GM18867 (cell line): ENCODE measurements at regions not wholly inside any gene's neighbourhood (a gene's known extent, or its start where the extent isn't known, plus 50 kb on each side); places are given as distances from the start of the nearest gene placed in this dataset.

Experiments
- ATAC-seq: cut with Tn5 transposase; IDR thresholded peaks from one replicate; pipeline ENCODE4 v1.9.1; 2021; ENCODE audit warnings: mild to moderate bottlenecking, moderate library complexity; ENCODE audit not compliant: unreplicated experiment

GRCh38 chr2:9681427-9681817 is 50.6 kb upstream of the YWHAQ start:
- no peak for ATAC-seq

DNA sequence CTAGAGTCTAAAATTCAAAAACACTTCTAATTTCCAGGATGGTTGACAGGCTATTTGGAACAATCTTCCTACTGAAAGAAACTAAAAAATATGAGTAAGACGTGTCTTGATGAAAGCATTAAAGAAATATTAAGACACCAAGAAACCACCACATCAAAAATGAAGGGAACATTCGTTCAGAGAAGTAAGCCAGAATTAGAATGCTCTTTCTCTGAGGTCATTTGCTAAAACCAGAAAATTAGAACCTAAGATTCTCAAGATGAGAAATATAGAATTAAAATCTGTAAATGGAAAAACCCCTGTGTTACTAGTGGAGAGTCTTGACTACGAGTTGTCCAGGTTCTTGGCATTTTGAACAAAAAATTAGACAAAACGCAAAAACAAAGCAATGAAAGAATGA is 54.8 kb upstream of the YWHAQ start:
- no peak for ATAC-seq

- ATAC-seq, result no peak
Measured at GRCh38 chr2:9686061-9686460, 55.3 kb upstream of the YWHAQ start.

GRCh38 chr2:9690252-9690651 is 59.5 kb upstream of the YWHAQ start:
- no peak for ATAC-seq

DNA sequence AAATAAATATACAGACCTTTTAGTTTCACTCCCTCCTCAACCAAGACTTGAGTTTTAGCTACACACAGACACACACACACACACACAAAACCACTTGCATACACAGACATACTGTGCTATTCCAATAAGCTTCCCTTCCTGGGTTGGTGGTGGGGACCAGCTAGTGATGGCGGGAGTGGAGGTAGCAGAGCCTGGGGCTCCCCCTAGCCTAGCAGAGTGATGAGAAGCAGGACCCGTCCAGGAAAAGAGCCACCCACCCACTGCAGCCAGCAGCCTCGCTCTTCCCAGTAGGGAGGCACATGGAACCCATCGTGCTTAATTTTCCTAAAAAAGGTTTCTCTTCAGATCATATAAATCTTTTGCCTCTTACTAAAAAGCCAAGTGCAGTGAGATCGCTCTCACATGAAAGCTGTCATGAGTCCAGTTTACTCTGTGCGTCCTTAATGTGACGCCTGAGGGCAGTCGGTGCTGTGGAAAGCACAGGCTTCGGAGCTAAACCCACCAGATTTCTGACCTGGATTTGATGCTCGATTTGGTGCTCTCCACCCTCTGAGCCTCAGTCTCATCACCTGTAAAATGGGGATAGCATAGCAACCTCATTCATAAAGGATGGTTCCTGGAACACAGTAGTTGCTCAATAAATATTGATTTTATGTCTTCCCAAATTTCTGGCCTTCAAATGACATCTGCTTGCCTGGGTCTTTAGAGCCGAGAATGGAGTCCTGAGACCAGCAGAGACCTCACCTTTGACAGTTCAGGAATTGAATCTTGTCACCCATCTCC is 60.1 kb upstream of the YWHAQ start:
- no peak for ATAC-seq

DNA sequence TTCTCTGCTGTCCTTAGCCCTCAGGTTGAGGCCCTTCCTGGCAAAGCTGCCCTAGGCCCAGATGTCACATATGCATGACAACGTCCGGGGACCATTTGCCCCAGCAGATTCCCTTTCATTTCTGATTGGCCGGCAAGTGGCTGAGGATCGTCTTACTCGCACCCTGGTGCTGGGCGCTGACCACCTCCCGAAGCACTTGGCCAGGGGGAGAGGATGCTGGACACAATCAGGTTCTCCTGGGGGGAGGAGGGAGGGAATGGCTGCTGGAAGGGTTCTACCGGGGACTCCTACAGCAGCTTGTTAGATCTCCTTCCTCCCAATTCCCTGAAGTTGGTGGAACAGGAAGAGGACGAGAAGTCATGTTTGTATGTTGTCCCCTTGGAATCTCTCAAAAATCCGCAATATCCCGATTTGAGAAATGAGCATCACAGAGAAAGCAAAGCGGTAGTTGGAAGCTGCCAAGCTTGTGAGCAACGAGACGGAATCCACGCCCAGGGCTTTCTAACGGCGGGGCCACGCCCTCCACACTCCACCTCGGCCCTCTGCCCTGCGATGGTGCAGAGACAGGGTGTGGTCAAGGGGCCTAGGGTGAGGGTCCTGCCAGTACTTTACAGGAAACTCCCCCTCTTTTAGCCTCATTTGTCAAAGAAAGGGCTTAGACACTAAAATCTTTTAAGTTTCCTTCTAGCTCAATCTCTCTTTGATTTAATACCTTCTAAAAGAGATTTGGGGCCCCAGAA is 61.8 kb upstream of the YWHAQ start:
- ATAC-seq, result peak; percentile 65

- peak; percentile 49 for ATAC-seq
Measured at GRCh38 chr2:9693196-9693491, 62.3 kb upstream of the YWHAQ start.

DNA sequence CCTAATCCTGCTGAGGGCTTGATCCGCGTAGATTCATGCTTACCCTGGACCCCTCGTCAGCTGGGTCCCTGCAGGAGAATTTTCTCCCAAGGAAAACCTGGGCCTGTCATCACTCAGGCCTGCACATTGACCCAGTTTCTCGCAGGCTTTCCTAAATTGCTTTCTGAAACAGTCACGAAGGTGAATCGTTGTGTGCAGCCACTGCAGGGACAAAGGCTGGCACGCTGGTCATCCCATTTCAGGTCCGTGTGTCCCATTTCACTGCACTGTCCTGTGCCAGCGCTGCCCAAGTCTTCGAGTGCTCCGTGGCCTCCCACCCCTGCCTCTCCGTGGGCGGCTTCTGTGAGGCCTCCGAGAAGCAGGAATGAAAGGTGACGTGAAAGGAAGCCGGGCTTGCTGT is 62.8 kb upstream of the YWHAQ start:
- ATAC-seq, result no peak

- no peak for ATAC-seq
Measured at GRCh38 chr2:9694661-9695234, 64.0 kb upstream of the YWHAQ start.

GRCh38 chr2:9695941-9696340 is 65.1 kb upstream of the YWHAQ start:
- no peak for ATAC-seq

- no peak for ATAC-seq
Measured at GRCh38 chr2:9696731-9697130, 65.9 kb upstream of the YWHAQ start.

DNA sequence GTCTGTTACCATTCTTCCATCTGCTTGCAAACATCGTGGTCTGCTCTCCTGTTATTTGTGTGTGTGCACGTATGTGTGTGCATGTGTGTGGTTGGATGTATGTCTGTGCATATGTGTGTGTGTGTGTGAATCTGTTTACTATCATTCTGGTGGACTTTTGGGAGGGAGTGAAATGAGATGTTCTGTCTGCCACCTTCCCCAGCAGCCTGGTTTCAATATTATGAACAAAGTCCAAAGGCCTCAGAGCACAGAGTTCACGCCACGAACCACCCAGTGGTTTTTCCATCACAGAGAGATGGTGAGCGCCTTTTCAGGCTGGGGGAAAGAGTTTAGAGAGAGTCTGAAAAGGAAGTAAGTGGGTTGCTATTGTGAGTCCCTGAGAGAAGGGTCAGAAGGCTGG is 67.1 kb upstream of the YWHAQ start:
- no peak for ATAC-seq

- ATAC-seq, result no peak
Measured at GRCh38 chr2:9699139-9700108, 68.6 kb upstream of the YWHAQ start.

DNA sequence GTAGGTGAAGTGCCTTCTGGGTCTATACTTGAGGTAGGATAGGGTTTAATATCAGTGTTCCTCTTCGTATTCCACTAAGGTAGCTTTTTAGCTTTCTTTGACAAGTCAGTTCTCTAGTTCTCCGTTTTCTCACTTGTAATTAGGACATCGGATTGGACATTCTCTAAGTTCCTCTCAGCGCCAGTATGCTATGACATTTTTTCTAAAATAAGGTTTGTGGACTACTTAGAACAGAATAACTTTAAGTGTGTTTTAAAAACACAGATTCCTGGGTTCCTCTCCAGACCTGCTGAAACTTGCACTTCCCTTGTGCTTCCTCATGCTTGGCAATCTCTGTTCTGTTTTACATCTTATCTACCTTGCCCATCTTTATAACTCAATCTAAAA is 69.3 kb upstream of the YWHAQ start:
- no peak for ATAC-seq

GRCh38 chr2:9702604-9703084 is 71.8 kb upstream of the YWHAQ start:
- ATAC-seq, result no peak

DNA sequence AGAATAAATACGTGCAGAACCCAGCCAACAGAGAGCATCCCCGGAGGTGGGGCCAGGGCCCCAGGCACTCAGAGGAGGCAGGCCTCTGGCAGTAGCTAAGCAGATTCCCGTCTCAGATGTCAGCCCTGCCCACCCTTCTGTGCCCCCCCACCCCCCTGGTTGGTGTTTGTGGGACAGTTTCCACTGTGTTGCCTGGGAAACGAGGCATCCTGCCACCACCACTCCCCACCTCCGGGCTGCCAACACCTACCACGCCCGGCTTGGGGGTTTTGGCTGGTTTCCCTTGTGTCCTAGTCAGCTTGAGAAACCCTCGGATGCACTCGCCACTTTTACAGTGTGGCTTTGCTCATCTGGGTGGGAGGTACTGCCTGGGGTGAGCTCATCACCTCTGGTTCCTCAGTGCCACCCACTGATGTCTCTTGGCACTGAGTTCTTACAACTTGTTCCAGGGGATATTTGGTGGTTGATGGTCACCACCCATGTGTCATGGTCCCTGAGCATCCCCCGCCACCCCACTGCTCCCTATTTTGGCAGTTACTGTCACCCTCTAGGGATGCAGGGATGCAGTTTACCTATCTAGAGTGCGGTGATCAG is 72.4 kb upstream of the YWHAQ start:
- ATAC-seq, result peak; percentile 44

DNA sequence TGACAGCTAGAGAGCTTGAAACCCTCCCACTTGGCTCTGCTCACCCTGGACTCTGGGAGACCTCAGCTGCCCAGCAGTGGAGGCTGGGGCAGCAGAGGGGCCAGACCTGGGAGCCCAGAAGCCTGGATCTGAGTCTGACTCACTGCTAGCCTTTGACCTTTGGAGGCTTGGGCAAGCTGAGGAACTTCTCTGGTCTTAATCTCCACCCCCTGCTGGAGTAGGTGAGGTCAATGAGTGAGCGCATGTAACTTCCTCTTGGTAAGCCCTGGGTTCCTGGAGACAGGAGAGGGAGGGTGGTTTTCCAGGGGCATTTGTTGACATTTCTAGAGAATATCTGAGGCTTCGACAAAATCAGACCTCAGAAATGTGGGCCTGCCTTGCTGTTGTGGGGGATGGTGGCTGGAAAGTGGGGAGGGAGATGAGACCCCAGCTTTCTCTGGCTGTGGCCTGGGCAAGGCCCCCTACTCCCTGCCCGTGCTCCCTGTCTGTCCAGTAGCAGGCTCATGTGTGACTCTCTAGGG is 73.0 kb upstream of the YWHAQ start:
- peak; percentile 34 for ATAC-seq

GRCh38 chr2:9704600-9704999 is 73.8 kb upstream of the YWHAQ start:
- ATAC-seq, result no peak

DNA sequence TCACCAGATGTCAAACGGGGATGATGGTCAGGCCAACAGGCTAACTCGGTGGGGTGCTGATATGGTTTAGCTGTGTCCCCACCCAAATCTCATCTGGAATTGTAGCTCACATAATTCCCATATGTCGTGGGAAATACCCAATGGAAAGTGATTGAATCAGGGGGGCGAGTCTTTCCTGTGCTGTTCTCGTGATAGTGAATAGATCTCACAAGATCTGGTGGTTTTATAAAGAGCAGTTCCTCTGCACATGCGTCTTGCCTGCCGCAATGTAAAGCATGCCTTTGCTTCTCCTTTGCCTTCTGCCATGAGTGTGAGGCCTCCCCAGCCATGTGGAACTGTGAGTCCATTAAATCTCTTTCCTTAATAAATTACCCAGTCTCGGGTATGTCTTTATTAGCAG is 74.4 kb upstream of the YWHAQ start:
- ATAC-seq, result no peak

- ATAC-seq, result no peak
Measured at GRCh38 chr2:9707008-9707407, 76.2 kb upstream of the YWHAQ start.
